CD14-positive monocyte (primary cell): ENCODE measurements at regions not wholly inside any gene's neighbourhood (a gene's known extent, or its start where the extent isn't known, plus 50 kb on each side); places are given as distances from the start of the nearest gene placed in this dataset.

Experiments used
- DNase-seq, 3 donors: peaks; one replicate each; pipeline ENCODE4 v3.0.0-alpha.2; 2011 to 2022
- H2AFZ ChIP-seq: 2 replicates; pipeline ENCODE4 v1.6.0; 2012; ENCODE audit warnings: mild to moderate bottlenecking, low read depth, low read length, inconsistent platforms; ENCODE audit not compliant: insufficient read depth, poor library complexity, severe bottlenecking
- H3K27ac ChIP-seq, 2 donors: 1 replicate in 1 of 2; 2 replicates in 1 of 2; pipeline ENCODE4 v1.5.1; 2012 to 2013; ENCODE audit warnings: low read length in 2 of 2, control low read depth in 1 of 2, inconsistent platforms in 1 of 2, low read depth in 1 of 2, mild to moderate bottlenecking in 1 of 2
- H3K27me3 ChIP-seq, 2 donors: one replicate each; pipeline versions ENCODE4 v1.6.0 to v1.6.1; 2011 to 2013; ENCODE audit warnings: low read length in 2 of 2; ENCODE audit not compliant: control insufficient read depth in 2 of 2, insufficient read depth in 2 of 2
- H3K36me3 ChIP-seq, 2 donors: replicated peaks in 1 of 2; 1 replicate in 1 of 2; 2 replicates in 1 of 2; pipeline versions ENCODE4 v1.5.1 to v1.6.1; 2012 to 2013; ENCODE audit warnings: low read length in 2 of 2, control low read depth in 1 of 2, inconsistent platforms in 1 of 2, mild to moderate bottlenecking in 1 of 2; ENCODE audit not compliant: insufficient read depth in 2 of 2, control insufficient read depth in 1 of 2
- H3K4me1 ChIP-seq, 2 donors: 1 replicate in 1 of 2; 2 replicates in 1 of 2; pipeline versions ENCODE4 v1.5.1 to v1.6.1; 2012 to 2013; ENCODE audit warnings: low read length in 2 of 2, control low read depth in 1 of 2, inconsistent platforms in 1 of 2, mild to moderate bottlenecking in 1 of 2, moderate library complexity in 1 of 2; ENCODE audit not compliant: insufficient read depth in 2 of 2, control insufficient read depth in 1 of 2
- H3K4me2 ChIP-seq: replicated peaks from 2 replicates; pipeline ENCODE3; 2012; ENCODE audit warnings: low read length, moderate library complexity, mild to moderate bottlenecking; ENCODE audit not compliant: poor library complexity, severe bottlenecking; ENCODE audit errors: extremely low read depth
- H3K4me3 ChIP-seq, 3 experiments: fragments of 200-600 bp in 1 of 3; sonication (generic) in 1 of 3; replicated peaks in 1 of 3; 1 replicate in 2 of 3; 2 replicates in 1 of 3; pipeline ENCODE4 v1.5.1; 2011 to 2013; ENCODE audit warnings: low read length in 3 of 3, mild to moderate bottlenecking in 3 of 3, control low read depth in 2 of 3, low read depth in 2 of 3, inconsistent platforms in 1 of 3, moderate library complexity in 1 of 3
- H3K79me2 ChIP-seq: 2 replicates; pipeline ENCODE4 v1.6.0; 2012; ENCODE audit warnings: mild to moderate bottlenecking, control low read depth, inconsistent platforms, low read length, moderate library complexity; ENCODE audit not compliant: insufficient read depth
- H3K9ac ChIP-seq: 2 replicates; pipeline ENCODE4 v1.6.0; 2017; ENCODE audit warnings: low read length, mild to moderate bottlenecking; ENCODE audit not compliant: insufficient read depth, poor library complexity, severe bottlenecking
- H3K9me3 ChIP-seq, 2 donors: replicated peaks in 1 of 2; 1 replicate in 1 of 2; 2 replicates in 1 of 2; pipeline versions ENCODE4 v1.5.1 to v1.6.1; 2012 to 2013; ENCODE audit warnings: low read length in 2 of 2, control low read depth in 1 of 2; ENCODE audit not compliant: control insufficient read depth in 1 of 2, insufficient read depth in 1 of 2
- H4K20me1 ChIP-seq: 2 replicates; pipeline ENCODE4 v1.6.0; 2012; ENCODE audit warnings: mild to moderate bottlenecking, low read length, control low read depth, moderate library complexity; ENCODE audit not compliant: insufficient read depth
- H3K27ac Mint-ChIP-seq, 7 donors: one replicate each; pipeline ENCODE4 v1.8.0; 2020; ENCODE audit warnings: mild to moderate bottlenecking in 7 of 7, mixed read lengths in 7 of 7, moderate library complexity in 6 of 7, inconsistent platforms in 2 of 7
- H3K27me3 Mint-ChIP-seq, 3 donors: one replicate each; pipeline ENCODE4 v1.8.0; 2021 to 2022; ENCODE audit warnings: low read depth in 3 of 3, mild to moderate bottlenecking in 3 of 3, mixed read lengths in 3 of 3, moderate library complexity in 3 of 3, inconsistent platforms in 1 of 3
- H3K36me3 Mint-ChIP-seq, 2 donors: one replicate each; pipeline ENCODE4 v1.8.0; 2020; ENCODE audit warnings: mixed read lengths in 2 of 2, inconsistent platforms in 1 of 2, mild to moderate bottlenecking in 1 of 2
- H3K4me1 Mint-ChIP-seq: one replicate; pipeline ENCODE4 v1.8.0; 2020; ENCODE audit warnings: mild to moderate bottlenecking, mixed read lengths
- H3K4me3 Mint-ChIP-seq, 2 donors: one replicate each; pipeline ENCODE4 v1.8.0; 2020; ENCODE audit warnings: mild to moderate bottlenecking in 2 of 2, mixed read lengths in 2 of 2, moderate library complexity in 1 of 2
- H3K9me3 Mint-ChIP-seq, 7 donors: one replicate each; pipeline ENCODE4 v1.8.0; 2020 to 2022; ENCODE audit warnings: mixed read lengths in 7 of 7, mild to moderate bottlenecking in 6 of 7, moderate library complexity in 6 of 7, inconsistent platforms in 2 of 7
- WGBS: methylation state at CpG from one replicate; pipeline ENCODE4 v1.1.5; 2013; ENCODE audit warnings: missing lambda C conversion rate; ENCODE audit not compliant: insufficient coverage; 5-methylcytosine and 5-hydroxymethylcytosine counted together
- intact Hi-C, 2 donors: fragments of 100-400 bp; cut with micrococcal nuclease; formaldehyde crosslinking; loops; one replicate each; pipeline versions ENCODE4 v1.15.0 to v1.15.1; 2023
- TF ChIP-seq, protein P1 (sequence below): fragments of 200-600 bp; IDR thresholded peaks from one replicate; pipeline ENCODE4 v1.8.0; 2022; ENCODE audit warnings: antibody characterized with exemption, mild to moderate bottlenecking

DNA sequence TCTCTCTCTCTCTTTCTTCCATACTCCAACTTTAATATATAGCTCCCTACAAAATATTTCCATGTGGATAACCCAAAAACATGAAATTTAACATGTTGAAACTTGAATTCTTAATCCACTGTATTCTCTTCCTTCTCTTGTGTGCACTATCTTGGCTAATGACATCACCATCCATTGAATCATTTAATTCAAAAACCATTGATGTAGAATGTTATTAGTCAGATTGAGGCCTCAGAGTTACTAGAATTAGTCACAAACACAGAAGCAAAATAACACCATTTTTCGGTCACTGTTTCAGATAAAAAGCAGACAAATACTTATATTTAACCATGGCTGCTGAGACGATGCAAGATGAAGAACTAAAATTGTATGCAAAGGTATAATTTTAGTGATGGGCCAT lies 256.9 kb upstream of the LRRC3B start:
- no peaks in the 10 kb centered on the region for H4K20me1 ChIP-seq
- no peaks in the 10 kb centered on the region for H3K4me1 ChIP-seq
- intact Hi-C loops = no loop called here
- Mint-ChIP-seq H3K36me3 (no peaks in the 10 kb centered on the region), H3K27ac (no peak overlapping the region), H3K27me3 (no peaks in the 10 kb centered on the region), H3K4me3 (no peak overlapping the region), H3K4me1 (no peaks in the 10 kb centered on the region), H3K9me3 (peaks cover 5 to 24% (median 9%) of the 10 kb centered on the region in 7 donors)
- no peak overlapping the region for H3K4me3 ChIP-seq
- no peaks in the 10 kb centered on the region for H3K36me3 ChIP-seq
- no peak overlapping the region for H2AFZ ChIP-seq
- TF ChIP-seq, protein P1, sequence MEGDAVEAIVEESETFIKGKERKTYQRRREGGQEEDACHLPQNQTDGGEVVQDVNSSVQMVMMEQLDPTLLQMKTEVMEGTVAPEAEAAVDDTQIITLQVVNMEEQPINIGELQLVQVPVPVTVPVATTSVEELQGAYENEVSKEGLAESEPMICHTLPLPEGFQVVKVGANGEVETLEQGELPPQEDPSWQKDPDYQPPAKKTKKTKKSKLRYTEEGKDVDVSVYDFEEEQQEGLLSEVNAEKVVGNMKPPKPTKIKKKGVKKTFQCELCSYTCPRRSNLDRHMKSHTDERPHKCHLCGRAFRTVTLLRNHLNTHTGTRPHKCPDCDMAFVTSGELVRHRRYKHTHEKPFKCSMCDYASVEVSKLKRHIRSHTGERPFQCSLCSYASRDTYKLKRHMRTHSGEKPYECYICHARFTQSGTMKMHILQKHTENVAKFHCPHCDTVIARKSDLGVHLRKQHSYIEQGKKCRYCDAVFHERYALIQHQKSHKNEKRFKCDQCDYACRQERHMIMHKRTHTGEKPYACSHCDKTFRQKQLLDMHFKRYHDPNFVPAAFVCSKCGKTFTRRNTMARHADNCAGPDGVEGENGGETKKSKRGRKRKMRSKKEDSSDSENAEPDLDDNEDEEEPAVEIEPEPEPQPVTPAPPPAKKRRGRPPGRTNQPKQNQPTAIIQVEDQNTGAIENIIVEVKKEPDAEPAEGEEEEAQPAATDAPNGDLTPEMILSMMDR = no peak
- H3K27me3 ChIP-seq = no peaks in the 10 kb centered on the region
- H3K9ac ChIP-seq = no peak overlapping the region
- H3K9me3 ChIP-seq = peaks cover 26 to 43% of the 10 kb centered on the region in 2 donors
- no peak overlapping the region for H3K4me2 ChIP-seq
- H3K79me2 ChIP-seq = no peaks in the 10 kb centered on the region
- no CpG with 5 or more reads among the region's 2 CpGs for WGBS
- H3K27ac ChIP-seq = no peak overlapping the region
- DNase-seq = no peak

DNA sequence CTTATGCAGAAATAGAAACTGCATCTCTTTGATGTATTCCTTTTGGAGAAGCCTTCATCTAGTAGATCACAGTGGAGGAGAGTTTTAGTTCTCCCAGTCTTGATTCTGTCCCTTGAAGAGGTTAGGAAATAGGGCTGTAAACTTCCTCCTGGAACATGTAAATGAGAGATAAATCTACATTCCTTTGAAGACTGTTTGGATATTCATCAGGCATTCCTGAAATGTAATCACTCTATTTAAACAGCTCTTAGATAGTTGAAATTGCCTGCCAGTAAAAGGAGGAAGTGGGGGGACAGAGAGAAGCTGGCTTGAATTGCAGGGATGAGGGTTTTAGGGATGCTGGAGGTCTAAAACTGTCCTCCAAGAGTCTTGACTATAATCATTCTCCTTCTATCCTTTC lies 254.3 kb upstream of the LRRC3B start:
- no peak overlapping the region for H3K4me2 ChIP-seq
- Mint-ChIP-seq H3K4me1 (no peaks in the 10 kb centered on the region), H3K27ac (no peak overlapping the region), H3K4me3 (no peak overlapping the region), H3K9me3 (peaks cover 4 to 13% (median 9%) of the 10 kb centered on the region in 7 donors), H3K36me3 (no peaks in the 10 kb centered on the region), H3K27me3 (no peaks in the 10 kb centered on the region)
- TF ChIP-seq, protein P1 = no peak
- H3K9ac ChIP-seq = no peak overlapping the region
- H3K4me1 ChIP-seq = no peaks in the 10 kb centered on the region
- no peak overlapping the region for H3K27ac ChIP-seq
- no peaks in the 10 kb centered on the region for H3K27me3 ChIP-seq
- no peak overlapping the region for H3K4me3 ChIP-seq
- peaks cover 12 to 27% of the 10 kb centered on the region in 2 donors for H3K9me3 ChIP-seq
- no peak for DNase-seq
- H2AFZ ChIP-seq = no peak overlapping the region
- no peaks in the 10 kb centered on the region for H3K36me3 ChIP-seq
- no peaks in the 10 kb centered on the region for H4K20me1 ChIP-seq
- H3K79me2 ChIP-seq = no peaks in the 10 kb centered on the region
- intact Hi-C loops = no loop called here
